OCI-LY1 (cell line): ENCODE measurements at regions not wholly inside any gene's neighbourhood (a gene's known extent, or its start where the extent isn't known, plus 50 kb on each side); places are given as distances from the start of the nearest gene placed in this dataset.

Experiments
- EZH2 ChIP-seq: fragments of 200-600 bp; sonication (generic), shearing (Covaris generic); IDR thresholded peaks from 2 replicates; pipeline ENCODE4 v1.8.0; 2017; ENCODE audit warnings: borderline replicate concordance, mixed run types, mild to moderate bottlenecking, antibody characterized with exemption, low read length, moderate library complexity, mixed read lengths
- TF ChIP-seq, protein P1 (sequence below): fragments of 200-600 bp; sonication (generic), shearing (Covaris generic); IDR thresholded peaks from 2 replicates; pipeline ENCODE4 v1.5.1; 2017; ENCODE audit warnings: mild to moderate bottlenecking, antibody characterized with exemption, low read length, moderate library complexity, mixed read lengths

DNA sequence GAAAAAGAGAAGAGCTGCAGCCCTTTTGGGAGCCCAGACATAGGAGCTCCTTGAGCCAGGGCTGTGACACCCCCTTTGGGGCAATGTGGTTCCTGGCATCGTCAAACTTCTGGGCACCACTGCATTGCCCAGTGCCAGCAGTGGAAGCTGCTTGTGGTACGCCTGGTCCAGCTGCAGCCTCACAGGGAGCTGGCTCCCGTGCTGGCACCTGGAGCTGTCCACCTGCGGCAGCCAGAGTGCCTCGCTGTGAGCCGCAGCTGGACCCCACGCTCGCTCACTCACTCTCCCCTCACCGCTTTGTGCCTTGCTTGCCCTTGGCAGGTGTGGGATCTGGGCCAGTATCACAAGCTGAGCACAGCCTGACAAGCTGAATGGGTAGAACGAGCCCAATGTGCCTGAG lies 1150.8 kb upstream of the CDH6 start:
- TF ChIP-seq, protein P1, sequence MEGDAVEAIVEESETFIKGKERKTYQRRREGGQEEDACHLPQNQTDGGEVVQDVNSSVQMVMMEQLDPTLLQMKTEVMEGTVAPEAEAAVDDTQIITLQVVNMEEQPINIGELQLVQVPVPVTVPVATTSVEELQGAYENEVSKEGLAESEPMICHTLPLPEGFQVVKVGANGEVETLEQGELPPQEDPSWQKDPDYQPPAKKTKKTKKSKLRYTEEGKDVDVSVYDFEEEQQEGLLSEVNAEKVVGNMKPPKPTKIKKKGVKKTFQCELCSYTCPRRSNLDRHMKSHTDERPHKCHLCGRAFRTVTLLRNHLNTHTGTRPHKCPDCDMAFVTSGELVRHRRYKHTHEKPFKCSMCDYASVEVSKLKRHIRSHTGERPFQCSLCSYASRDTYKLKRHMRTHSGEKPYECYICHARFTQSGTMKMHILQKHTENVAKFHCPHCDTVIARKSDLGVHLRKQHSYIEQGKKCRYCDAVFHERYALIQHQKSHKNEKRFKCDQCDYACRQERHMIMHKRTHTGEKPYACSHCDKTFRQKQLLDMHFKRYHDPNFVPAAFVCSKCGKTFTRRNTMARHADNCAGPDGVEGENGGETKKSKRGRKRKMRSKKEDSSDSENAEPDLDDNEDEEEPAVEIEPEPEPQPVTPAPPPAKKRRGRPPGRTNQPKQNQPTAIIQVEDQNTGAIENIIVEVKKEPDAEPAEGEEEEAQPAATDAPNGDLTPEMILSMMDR, result no peak
- TF ChIP-seq EZH2, result no peak
